ENCODE measurements at regions not wholly inside any gene's neighbourhood (a gene's known extent, or its start where the extent isn't known, plus 50 kb on each side); places are given as distances from the start of the nearest gene placed in this dataset.

- H3K4me3 ChIP-seq (ENCODE audit: control insufficient read depth, low read depth, low read length), result no peak overlapping the region
- DNase-seq (ENCODE audit: low read depth), result peak; percentile 5
- TF ChIP-seq CTCF (IDR thresholded peaks at IDR 0.05; ENCODE audit: control insufficient read depth, insufficient read depth, low read depth, low read length, missing control alignments), result peak; percentile 58
These were observed 390.4 kb upstream of the LMCD1 start for GRCh38 chr3:8110966-8111798.

- no peak for DNase-seq (ENCODE audit: low read depth)
- TF ChIP-seq CTCF (IDR thresholded peaks at IDR 0.05; ENCODE audit: control insufficient read depth, insufficient read depth, low read depth, low read length, missing control alignments), result no peak
- H3K4me3 ChIP-seq (ENCODE audit: control insufficient read depth, low read depth, low read length), result no peak overlapping the region
These were observed 389.0 kb upstream of the LMCD1 start for GRCh38 chr3:8112587-8112986.

GRCh38 chr3:8113626-8114025, 388.0 kb upstream of the LMCD1 start:
- no peak overlapping the region for H3K4me3 ChIP-seq (ENCODE audit: control insufficient read depth, low read depth, low read length)
- no peak for TF ChIP-seq CTCF (IDR thresholded peaks at IDR 0.05; ENCODE audit: control insufficient read depth, insufficient read depth, low read depth, low read length, missing control alignments)
- DNase-seq (ENCODE audit: low read depth), result no peak

GRCh38 chr3:8128686-8129085, 372.9 kb upstream of the LMCD1 start:
- no peak for DNase-seq (ENCODE audit: low read depth)
- no peak overlapping the region for H3K4me3 ChIP-seq (ENCODE audit: control insufficient read depth, low read depth, low read length)
- no peak for TF ChIP-seq CTCF (IDR thresholded peaks at IDR 0.05; ENCODE audit: control insufficient read depth, insufficient read depth, low read depth, low read length, missing control alignments)

GRCh38 chr3:8136553-8136952, 365.1 kb upstream of the LMCD1 start:
- DNase-seq (ENCODE audit: low read depth), result no peak
- no peak for TF ChIP-seq CTCF (IDR thresholded peaks at IDR 0.05; ENCODE audit: control insufficient read depth, insufficient read depth, low read depth, low read length, missing control alignments)
- no peak overlapping the region for H3K4me3 ChIP-seq (ENCODE audit: control insufficient read depth, low read depth, low read length)

GRCh38 chr3:8143186-8143585, 358.4 kb upstream of the LMCD1 start:
- no peak for TF ChIP-seq CTCF (IDR thresholded peaks at IDR 0.05; ENCODE audit: control insufficient read depth, insufficient read depth, low read depth, low read length, missing control alignments)
- H3K4me3 ChIP-seq (ENCODE audit: control insufficient read depth, low read depth, low read length), result no peak overlapping the region
- DNase-seq (ENCODE audit: low read depth), result no peak
